ENCODE measurements at regions not wholly inside any gene's neighbourhood (a gene's known extent, or its start where the extent isn't known, plus 50 kb on each side); places are given as distances from the start of the nearest gene placed in this dataset.

DNA sequence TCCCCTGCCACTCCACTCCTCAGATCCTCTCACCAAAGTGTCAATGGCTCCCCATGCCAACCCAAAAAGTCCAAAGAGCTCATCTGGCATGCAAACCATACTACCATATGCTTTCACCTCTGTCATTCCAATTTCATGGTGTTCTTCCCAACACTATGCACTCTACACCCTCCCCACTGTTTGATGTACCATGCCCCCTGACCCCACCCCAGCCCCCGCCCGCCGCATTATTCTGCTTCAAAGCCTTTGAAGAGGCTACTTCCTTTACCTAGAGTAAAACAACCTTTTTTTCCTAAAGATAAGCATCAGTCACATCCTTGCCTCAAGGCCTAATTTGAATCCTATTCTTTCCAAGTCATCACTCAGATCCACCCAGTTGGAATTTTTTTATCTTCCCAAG lies 226.3 kb downstream of the DEPDC1B start (continued):
- TF ChIP-seq, protein P1, sequence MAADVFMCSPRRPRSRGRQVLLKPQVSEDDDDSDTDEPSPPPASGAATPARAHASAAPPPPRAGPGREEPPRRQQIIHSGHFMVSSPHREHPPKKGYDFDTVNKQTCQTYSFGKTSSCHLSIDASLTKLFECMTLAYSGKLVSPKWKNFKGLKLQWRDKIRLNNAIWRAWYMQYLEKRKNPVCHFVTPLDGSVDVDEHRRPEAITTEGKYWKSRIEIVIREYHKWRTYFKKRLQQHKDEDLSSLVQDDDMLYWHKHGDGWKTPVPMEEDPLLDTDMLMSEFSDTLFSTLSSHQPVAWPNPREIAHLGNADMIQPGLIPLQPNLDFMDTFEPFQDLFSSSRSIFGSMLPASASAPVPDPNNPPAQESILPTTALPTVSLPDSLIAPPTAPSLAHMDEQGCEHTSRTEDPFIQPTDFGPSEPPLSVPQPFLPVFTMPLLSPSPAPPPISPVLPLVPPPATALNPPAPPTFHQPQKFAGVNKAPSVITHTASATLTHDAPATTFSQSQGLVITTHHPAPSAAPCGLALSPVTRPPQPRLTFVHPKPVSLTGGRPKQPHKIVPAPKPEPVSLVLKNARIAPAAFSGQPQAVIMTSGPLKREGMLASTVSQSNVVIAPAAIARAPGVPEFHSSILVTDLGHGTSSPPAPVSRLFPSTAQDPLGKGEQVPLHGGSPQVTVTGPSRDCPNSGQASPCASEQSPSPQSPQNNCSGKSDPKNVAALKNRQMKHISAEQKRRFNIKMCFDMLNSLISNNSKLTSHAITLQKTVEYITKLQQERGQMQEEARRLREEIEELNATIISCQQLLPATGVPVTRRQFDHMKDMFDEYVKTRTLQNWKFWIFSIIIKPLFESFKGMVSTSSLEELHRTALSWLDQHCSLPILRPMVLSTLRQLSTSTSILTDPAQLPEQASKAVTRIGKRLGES (CRISPR knock-in tag; IDR thresholded peaks at IDR 0.05; ENCODE audit: borderline replicate concordance) = no peak
- TF ChIP-seq ZNF652 (CRISPR knock-in tag; IDR thresholded peaks at IDR 0.05; ENCODE audit: borderline replicate concordance, low read depth) = no peak
- no peak for TF ChIP-seq ZNF510 (CRISPR knock-in tag; IDR thresholded peaks at IDR 0.05; ENCODE audit: low read depth)
- TF ChIP-seq, protein P2, sequence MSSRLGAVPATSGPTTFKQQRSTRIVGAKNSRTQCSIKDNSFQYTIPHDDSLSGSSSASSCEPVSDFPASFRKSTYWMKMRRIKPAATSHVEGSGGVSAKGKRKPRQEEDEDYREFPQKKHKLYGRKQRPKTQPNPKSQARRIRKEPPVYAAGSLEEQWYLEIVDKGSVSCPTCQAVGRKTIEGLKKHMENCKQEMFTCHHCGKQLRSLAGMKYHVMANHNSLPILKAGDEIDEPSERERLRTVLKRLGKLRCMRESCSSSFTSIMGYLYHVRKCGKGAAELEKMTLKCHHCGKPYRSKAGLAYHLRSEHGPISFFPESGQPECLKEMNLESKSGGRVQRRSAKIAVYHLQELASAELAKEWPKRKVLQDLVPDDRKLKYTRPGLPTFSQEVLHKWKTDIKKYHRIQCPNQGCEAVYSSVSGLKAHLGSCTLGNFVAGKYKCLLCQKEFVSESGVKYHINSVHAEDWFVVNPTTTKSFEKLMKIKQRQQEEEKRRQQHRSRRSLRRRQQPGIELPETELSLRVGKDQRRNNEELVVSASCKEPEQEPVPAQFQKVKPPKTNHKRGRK (CRISPR knock-in tag; IDR thresholded peaks at IDR 0.05) = no peak
- peak; percentile 55; the same call in 1 of the 2 replicates for TF ChIP-seq SP5 (CRISPR knock-in tag; IDR thresholded peaks at IDR 0.05; ENCODE audit: borderline replicate concordance, low read depth)
- TF ChIP-seq, protein P3, sequence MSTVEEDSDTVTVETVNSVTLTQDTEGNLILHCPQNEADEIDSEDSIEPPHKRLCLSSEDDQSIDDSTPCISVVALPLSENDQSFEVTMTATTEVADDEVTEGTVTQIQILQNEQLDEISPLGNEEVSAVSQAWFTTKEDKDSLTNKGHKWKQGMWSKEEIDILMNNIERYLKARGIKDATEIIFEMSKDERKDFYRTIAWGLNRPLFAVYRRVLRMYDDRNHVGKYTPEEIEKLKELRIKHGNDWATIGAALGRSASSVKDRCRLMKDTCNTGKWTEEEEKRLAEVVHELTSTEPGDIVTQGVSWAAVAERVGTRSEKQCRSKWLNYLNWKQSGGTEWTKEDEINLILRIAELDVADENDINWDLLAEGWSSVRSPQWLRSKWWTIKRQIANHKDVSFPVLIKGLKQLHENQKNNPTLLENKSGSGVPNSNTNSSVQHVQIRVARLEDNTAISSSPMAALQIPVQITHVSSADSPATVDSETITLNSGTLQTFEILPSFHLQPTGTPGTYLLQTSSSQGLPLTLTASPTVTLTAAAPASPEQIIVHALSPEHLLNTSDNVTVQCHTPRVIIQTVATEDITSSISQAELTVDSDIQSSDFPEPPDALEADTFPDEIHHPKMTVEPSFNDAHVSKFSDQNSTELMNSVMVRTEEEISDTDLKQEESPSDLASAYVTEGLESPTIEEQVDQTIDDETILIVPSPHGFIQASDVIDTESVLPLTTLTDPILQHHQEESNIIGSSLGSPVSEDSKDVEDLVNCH (CRISPR knock-in tag; IDR thresholded peaks at IDR 0.05) = no peak
- no peak for TF ChIP-seq ZSCAN30 (CRISPR knock-in tag; IDR thresholded peaks at IDR 0.05)
- TF ChIP-seq, protein P4, sequence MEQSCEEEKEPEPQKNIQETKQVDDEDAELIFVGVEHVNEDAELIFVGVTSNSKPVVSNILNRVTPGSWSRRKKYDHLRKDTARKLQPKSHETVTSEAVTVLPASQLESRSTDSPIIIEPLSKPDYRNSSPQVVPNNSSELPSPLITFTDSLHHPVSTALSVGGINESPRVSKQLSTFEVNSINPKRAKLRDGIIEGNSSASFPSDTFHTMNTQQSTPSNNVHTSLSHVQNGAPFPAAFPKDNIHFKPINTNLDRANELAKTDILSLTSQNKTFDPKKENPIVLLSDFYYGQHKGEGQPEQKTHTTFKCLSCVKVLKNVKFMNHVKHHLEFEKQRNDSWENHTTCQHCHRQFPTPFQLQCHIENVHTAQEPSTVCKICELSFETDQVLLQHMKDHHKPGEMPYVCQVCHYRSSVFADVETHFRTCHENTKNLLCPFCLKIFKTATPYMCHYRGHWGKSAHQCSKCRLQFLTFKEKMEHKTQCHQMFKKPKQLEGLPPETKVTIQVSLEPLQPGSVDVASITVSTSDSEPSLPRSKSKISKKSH (CRISPR knock-in tag; IDR thresholded peaks at IDR 0.05; ENCODE audit: borderline replicate concordance) = no peak
- peak; percentile 63 for TF ChIP-seq FOXA3 (CRISPR knock-in tag; IDR thresholded peaks at IDR 0.05)
- TF ChIP-seq, protein P5, sequence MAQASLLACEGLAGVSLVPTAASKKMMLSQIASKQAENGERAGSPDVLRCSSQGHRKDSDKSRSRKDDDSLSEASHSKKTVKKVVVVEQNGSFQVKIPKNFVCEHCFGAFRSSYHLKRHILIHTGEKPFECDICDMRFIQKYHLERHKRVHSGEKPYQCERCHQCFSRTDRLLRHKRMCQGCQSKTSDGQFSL (CRISPR knock-in tag; IDR thresholded peaks at IDR 0.05) = no peak
- TF ChIP-seq CEBPB (IDR thresholded peaks at IDR 0.05; ENCODE audit: borderline replicate concordance, low read depth, low read length) = no peak
- no peak for TF ChIP-seq FLYWCH1 (CRISPR knock-in tag; IDR thresholded peaks at IDR 0.05)
- no peak for TF ChIP-seq NR2C2 (CRISPR knock-in tag; IDR thresholded peaks at IDR 0.05; ENCODE audit: borderline replicate concordance)
- TF ChIP-seq, protein P6, sequence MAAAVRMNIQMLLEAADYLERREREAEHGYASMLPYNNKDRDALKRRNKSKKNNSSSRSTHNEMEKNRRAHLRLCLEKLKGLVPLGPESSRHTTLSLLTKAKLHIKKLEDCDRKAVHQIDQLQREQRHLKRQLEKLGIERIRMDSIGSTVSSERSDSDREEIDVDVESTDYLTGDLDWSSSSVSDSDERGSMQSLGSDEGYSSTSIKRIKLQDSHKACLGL (CRISPR knock-in tag; IDR thresholded peaks at IDR 0.05) = no peak
- no peak for TF ChIP-seq LCORL (IDR thresholded peaks at IDR 0.05)
- TF ChIP-seq LCORL (CRISPR knock-in tag; IDR thresholded peaks at IDR 0.05) = no peak
- TF ChIP-seq ZNF792 (CRISPR knock-in tag; IDR thresholded peaks at IDR 0.05) = peak; percentile 44; the same call in 1 of the 2 replicates
- no peak for TF ChIP-seq CBX5 (CRISPR knock-in tag; IDR thresholded peaks at IDR 0.05; ENCODE audit: borderline replicate concordance)
- TF ChIP-seq, protein P7, sequence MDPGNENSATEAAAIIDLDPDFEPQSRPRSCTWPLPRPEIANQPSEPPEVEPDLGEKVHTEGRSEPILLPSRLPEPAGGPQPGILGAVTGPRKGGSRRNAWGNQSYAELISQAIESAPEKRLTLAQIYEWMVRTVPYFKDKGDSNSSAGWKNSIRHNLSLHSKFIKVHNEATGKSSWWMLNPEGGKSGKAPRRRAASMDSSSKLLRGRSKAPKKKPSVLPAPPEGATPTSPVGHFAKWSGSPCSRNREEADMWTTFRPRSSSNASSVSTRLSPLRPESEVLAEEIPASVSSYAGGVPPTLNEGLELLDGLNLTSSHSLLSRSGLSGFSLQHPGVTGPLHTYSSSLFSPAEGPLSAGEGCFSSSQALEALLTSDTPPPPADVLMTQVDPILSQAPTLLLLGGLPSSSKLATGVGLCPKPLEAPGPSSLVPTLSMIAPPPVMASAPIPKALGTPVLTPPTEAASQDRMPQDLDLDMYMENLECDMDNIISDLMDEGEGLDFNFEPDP (CRISPR knock-in tag; conservative IDR thresholded peaks at IDR 0.05) = no peak
- TF ChIP-seq ZNF570 (CRISPR knock-in tag; IDR thresholded peaks at IDR 0.05; ENCODE audit: borderline replicate concordance) = no peak
- no peak for TF ChIP-seq RELA (CRISPR knock-in tag; IDR thresholded peaks at IDR 0.05)
